ENCODE measurements at regions not wholly inside any gene's neighbourhood (a gene's known extent, or its start where the extent isn't known, plus 50 kb on each side); places are given as distances from the start of the nearest gene placed in this dataset.
"Not testable (repeated sequence)": the region's sequence is repeated elsewhere in the genome, so short reads cannot be mapped to it uniquely, and the experiment has no call there.

GRCh38 chr9:124164811-124165210 is 92.9 kb upstream of the NEK6 start:
- 35% methylated on average over 5 of the region's 5 CpGs for WGBS (ENCODE audit: insufficient coverage)
- Histone ChIP-seq H3K4me1 (ENCODE audit: control insufficient read depth, insufficient read depth, low read length) (no peaks in the 10 kb centered on the region), H3K9me3 (ENCODE audit: control insufficient read depth, insufficient read depth, low read length) (no peaks in the 10 kb centered on the region), H3K27ac (ENCODE audit: low read depth, low read length) (no peak overlapping the region), H3K27me3 (ENCODE audit: control insufficient read depth, insufficient read depth, low read length) (no peaks in the 10 kb centered on the region), H3K36me3 (ENCODE audit: control insufficient read depth, insufficient read depth, low read length) (no peaks in the 10 kb centered on the region), H3K4me3 (ENCODE audit: low read depth, low read length) (no peak overlapping the region)
- DNase-seq (ENCODE audit: low read depth in 4 of 6, low spot score in 6 of 6) = peak in 1 of 6 donors; percentile 37

- H3K36me3 ChIP-seq (ENCODE audit: control insufficient read depth, insufficient read depth, low read length) = no peaks in the 10 kb centered on the region
- H3K9me3 ChIP-seq (ENCODE audit: control insufficient read depth, insufficient read depth, low read length) = no peaks in the 10 kb centered on the region
- no peaks in the 10 kb centered on the region for H3K27me3 ChIP-seq (ENCODE audit: control insufficient read depth, insufficient read depth, low read length)
- H3K27ac ChIP-seq (ENCODE audit: low read depth, low read length) = no peak overlapping the region
- no peaks in the 10 kb centered on the region for H3K4me1 ChIP-seq (ENCODE audit: control insufficient read depth, insufficient read depth, low read length)
- no peak overlapping the region for H3K4me3 ChIP-seq (ENCODE audit: low read depth, low read length)
- no peak for DNase-seq (ENCODE audit: low read depth in 4 of 6, low spot score in 6 of 6)
- WGBS (ENCODE audit: insufficient coverage) = no CpG with 5 or more reads among the region's 5 CpGs
Measured at GRCh38 chr9:124174433-124174832, 83.3 kb upstream of the NEK6 start.

- not testable (repeated sequence) for H3K4me3 ChIP-seq (ENCODE audit: low read depth, low read length); H3K36me3 ChIP-seq (ENCODE audit: control insufficient read depth, insufficient read depth, low read length); H3K4me1 ChIP-seq (ENCODE audit: control insufficient read depth, insufficient read depth, low read length); H3K27me3 ChIP-seq (ENCODE audit: control insufficient read depth, insufficient read depth, low read length); DNase-seq (ENCODE audit: low read depth in 4 of 6, low spot score in 6 of 6); H3K9me3 ChIP-seq (ENCODE audit: control insufficient read depth, insufficient read depth, low read length); H3K27ac ChIP-seq (ENCODE audit: low read depth, low read length)
- WGBS (ENCODE audit: insufficient coverage) = 91% methylated on average over 5 of the region's 7 CpGs
Measured at GRCh38 chr9:124177522-124177921, 80.2 kb upstream of the NEK6 start.

- Histone ChIP-seq H3K4me3 (ENCODE audit: low read depth, low read length) (no peak overlapping the region), H3K9me3 (ENCODE audit: control insufficient read depth, insufficient read depth, low read length) (no peaks in the 10 kb centered on the region), H3K4me1 (ENCODE audit: control insufficient read depth, insufficient read depth, low read length) (peaks cover 10% of the 10 kb centered on the region), H3K27me3 (ENCODE audit: control insufficient read depth, insufficient read depth, low read length) (peaks cover 4% of the 10 kb centered on the region), H3K27ac (ENCODE audit: low read depth, low read length) (no peak overlapping the region), H3K36me3 (ENCODE audit: control insufficient read depth, insufficient read depth, low read length) (no peaks in the 10 kb centered on the region)
- 95% methylated on average over 16 of the region's 19 CpGs for WGBS (ENCODE audit: insufficient coverage)
- no peak for DNase-seq (ENCODE audit: low read depth in 4 of 6, low spot score in 6 of 6)
Measured at GRCh38 chr9:124179196-124180071, 78.3 kb upstream of the NEK6 start.

GRCh38 chr9:124180557-124180956 is 77.2 kb upstream of the NEK6 start:
- Histone ChIP-seq H3K4me1 (ENCODE audit: control insufficient read depth, insufficient read depth, low read length) (peaks cover 10% of the 10 kb centered on the region), H3K27ac (ENCODE audit: low read depth, low read length) (no peak overlapping the region), H3K27me3 (ENCODE audit: control insufficient read depth, insufficient read depth, low read length) (peaks cover 4% of the 10 kb centered on the region), H3K9me3 (ENCODE audit: control insufficient read depth, insufficient read depth, low read length) (no peaks in the 10 kb centered on the region), H3K4me3 (ENCODE audit: low read depth, low read length) (no peak overlapping the region), H3K36me3 (ENCODE audit: control insufficient read depth, insufficient read depth, low read length) (no peaks in the 10 kb centered on the region)
- WGBS (ENCODE audit: insufficient coverage) = 20% methylated on average over 7 of the region's 7 CpGs
- DNase-seq (ENCODE audit: low read depth in 4 of 6, low spot score in 6 of 6) = peak; percentile 47 to 97 (median 58)

GRCh38 chr9:124182741-124183140 is 75.0 kb upstream of the NEK6 start:
- peaks cover 10% of the 10 kb centered on the region for H3K4me1 ChIP-seq (ENCODE audit: control insufficient read depth, insufficient read depth, low read length)
- H3K27ac ChIP-seq (ENCODE audit: low read depth, low read length) = no peak overlapping the region
- H3K9me3 ChIP-seq (ENCODE audit: control insufficient read depth, insufficient read depth, low read length) = no peaks in the 10 kb centered on the region
- peaks cover 7% of the 10 kb centered on the region for H3K27me3 ChIP-seq (ENCODE audit: control insufficient read depth, insufficient read depth, low read length)
- 66% methylated on average over 4 of the region's 5 CpGs for WGBS (ENCODE audit: insufficient coverage)
- peak in 1 of 6 donors; percentile 88 for DNase-seq (ENCODE audit: low read depth in 4 of 6, low spot score in 6 of 6)
- H3K36me3 ChIP-seq (ENCODE audit: control insufficient read depth, insufficient read depth, low read length) = no peaks in the 10 kb centered on the region
- no peak overlapping the region for H3K4me3 ChIP-seq (ENCODE audit: low read depth, low read length)

- no peak overlapping the region for H3K4me3 ChIP-seq (ENCODE audit: low read depth, low read length)
- no peaks in the 10 kb centered on the region for H3K36me3 ChIP-seq (ENCODE audit: control insufficient read depth, insufficient read depth, low read length)
- H3K27ac ChIP-seq (ENCODE audit: low read depth, low read length) = no peak overlapping the region
- H3K27me3 ChIP-seq (ENCODE audit: control insufficient read depth, insufficient read depth, low read length) = peaks cover 7% of the 10 kb centered on the region
- peaks cover 13% of the 10 kb centered on the region for H3K4me1 ChIP-seq (ENCODE audit: control insufficient read depth, insufficient read depth, low read length)
- no peaks in the 10 kb centered on the region for H3K9me3 ChIP-seq (ENCODE audit: control insufficient read depth, insufficient read depth, low read length)
- DNase-seq (ENCODE audit: low read depth in 4 of 6, low spot score in 6 of 6) = no peak
- 84% methylated on average over 3 of the region's 3 CpGs for WGBS (ENCODE audit: insufficient coverage)
Measured at GRCh38 chr9:124183772-124184171, 74.0 kb upstream of the NEK6 start.

GRCh38 chr9:124185413-124185812 is 72.3 kb upstream of the NEK6 start:
- Histone ChIP-seq H3K27me3 (ENCODE audit: control insufficient read depth, insufficient read depth, low read length) (peaks cover 7% of the 10 kb centered on the region), H3K27ac (ENCODE audit: low read depth, low read length) (no peak overlapping the region), H3K9me3 (ENCODE audit: control insufficient read depth, insufficient read depth, low read length) (no peaks in the 10 kb centered on the region), H3K4me3 (ENCODE audit: low read depth, low read length) (no peak overlapping the region), H3K4me1 (ENCODE audit: control insufficient read depth, insufficient read depth, low read length) (peaks cover 15% of the 10 kb centered on the region), H3K36me3 (ENCODE audit: control insufficient read depth, insufficient read depth, low read length) (no peaks in the 10 kb centered on the region)
- 100% methylated on average over 2 of the region's 5 CpGs for WGBS (ENCODE audit: insufficient coverage)
- DNase-seq (ENCODE audit: low read depth in 4 of 6, low spot score in 6 of 6) = no peak

- no peaks in the 10 kb centered on the region for H3K36me3 ChIP-seq (ENCODE audit: control insufficient read depth, insufficient read depth, low read length)
- H3K9me3 ChIP-seq (ENCODE audit: control insufficient read depth, insufficient read depth, low read length) = no peaks in the 10 kb centered on the region
- no peak for DNase-seq (ENCODE audit: low read depth in 4 of 6, low spot score in 6 of 6)
- peaks cover 22% of the 10 kb centered on the region for H3K4me1 ChIP-seq (ENCODE audit: control insufficient read depth, insufficient read depth, low read length)
- no peak overlapping the region for H3K4me3 ChIP-seq (ENCODE audit: low read depth, low read length)
- peaks cover 3% of the 10 kb centered on the region for H3K27me3 ChIP-seq (ENCODE audit: control insufficient read depth, insufficient read depth, low read length)
- no peak overlapping the region for H3K27ac ChIP-seq (ENCODE audit: low read depth, low read length)
- 66% methylated on average over 2 of the region's 3 CpGs for WGBS (ENCODE audit: insufficient coverage)
Measured at GRCh38 chr9:124187311-124187710, 70.4 kb upstream of the NEK6 start.

Measured in spinal cord (tissue), 9 donors.